HepG2 (cell line): ENCODE measurements at regions not wholly inside any gene's neighbourhood (a gene's known extent, or its start where the extent isn't known, plus 50 kb on each side); places are given as distances from the start of the nearest gene placed in this dataset.

Source experiments
- ADNP ChIP-seq: sonication (generic); formaldehyde crosslinking; IDR thresholded peaks from 2 replicates; pipeline ENCODE4 v1.4.0; 2020; ENCODE audit warnings: missing genetic modification reagents
- ERF ChIP-seq: IDR thresholded peaks from 2 replicates; pipeline ENCODE4 v1.6.1; 2018; ENCODE audit warnings: missing biosample characterization, missing genetic modification reagents
- FIP1L1 ChIP-seq: fragments of 200-400 bp; formaldehyde crosslinking; IDR thresholded peaks from 2 replicates; pipeline ENCODE4 v1.6.1; 2018; ENCODE audit warnings: low read depth, mild to moderate bottlenecking, low read length, moderate library complexity, borderline replicate concordance; ENCODE audit not compliant: insufficient read depth
- HNRNPK ChIP-seq: fragments of 200-400 bp; formaldehyde crosslinking; IDR thresholded peaks from 2 replicates; pipeline ENCODE4 v1.6.1; 2018; ENCODE audit warnings: low read length, low read depth, moderate library complexity, mild to moderate bottlenecking; ENCODE audit not compliant: poor library complexity, severe bottlenecking
- NCOR1 ChIP-seq: fragments of 200-600 bp; sonication (generic); IDR thresholded peaks from 2 replicates; pipeline ENCODE4 v1.7.0; 2017; ENCODE audit warnings: antibody characterized with exemption, low read length, borderline replicate concordance
- PPARG ChIP-seq: conservative IDR thresholded peaks from 2 replicates; pipeline ENCODE4 v1.6.1; 2016; ENCODE audit warnings: missing biosample characterization, missing genetic modification reagents
- SRSF9 ChIP-seq: fragments of 200-400 bp; formaldehyde crosslinking; IDR thresholded peaks from 2 replicates; pipeline ENCODE4 v1.6.1; 2018; ENCODE audit warnings: borderline replicate concordance, mild to moderate bottlenecking, low read depth, low read length; ENCODE audit not compliant: insufficient read depth, poor library complexity, severe bottlenecking
- ZNF253 ChIP-seq: sonication (generic); formaldehyde crosslinking; IDR thresholded peaks from 2 replicates; pipeline ENCODE4 v1.8.0; 2022; ENCODE audit warnings: mild to moderate bottlenecking, missing genetic modification reagents, borderline replicate concordance
- ZNF841 ChIP-seq: sonication (generic); formaldehyde crosslinking; IDR thresholded peaks from 2 replicates; pipeline ENCODE4 v1.8.1; 2023; ENCODE audit warnings: missing genetic modification reagents, borderline replicate concordance
- ZNF850 ChIP-seq: sonication (generic); formaldehyde crosslinking; conservative IDR thresholded peaks from 2 replicates; pipeline ENCODE4 v1.9.0; 2021; ENCODE audit warnings: mild to moderate bottlenecking, missing genetic modification reagents
- ZSCAN21 ChIP-seq: sonication (generic); formaldehyde crosslinking; IDR thresholded peaks from 2 replicates; pipeline ENCODE4 v1.8.0; 2022; ENCODE audit warnings: mild to moderate bottlenecking, missing genetic modification reagents, moderate library complexity, borderline replicate concordance
- TF ChIP-seq, protein P1 (sequence below): IDR thresholded peaks from 2 replicates; pipeline ENCODE4 v1.6.1; 2012; ENCODE audit warnings: low read length, improper control_type of control experiment
- TF ChIP-seq, protein P2 (sequence below): sonication (generic); formaldehyde crosslinking; conservative IDR thresholded peaks from 2 replicates; pipeline ENCODE4 v1.4.0; 2020; ENCODE audit warnings: missing genetic modification reagents
- TF ChIP-seq, protein P3 (sequence below): sonication (generic); formaldehyde crosslinking; IDR thresholded peaks from 2 replicates; pipeline ENCODE4 v1.4.0; 2020; ENCODE audit warnings: missing genetic modification reagents, borderline replicate concordance
- TF ChIP-seq, protein P4 (sequence below): sonication (generic); formaldehyde crosslinking; IDR thresholded peaks from 2 replicates; pipeline ENCODE4 v1.5.0; 2020; ENCODE audit warnings: mild to moderate bottlenecking, missing genetic modification reagents, borderline replicate concordance
- TF ChIP-seq, protein P5 (sequence below): sonication (generic); formaldehyde crosslinking; IDR thresholded peaks from 2 replicates; pipeline ENCODE4 v1.5.1; 2020; ENCODE audit warnings: missing genetic modification reagents, mild to moderate bottlenecking, borderline replicate concordance

DNA sequence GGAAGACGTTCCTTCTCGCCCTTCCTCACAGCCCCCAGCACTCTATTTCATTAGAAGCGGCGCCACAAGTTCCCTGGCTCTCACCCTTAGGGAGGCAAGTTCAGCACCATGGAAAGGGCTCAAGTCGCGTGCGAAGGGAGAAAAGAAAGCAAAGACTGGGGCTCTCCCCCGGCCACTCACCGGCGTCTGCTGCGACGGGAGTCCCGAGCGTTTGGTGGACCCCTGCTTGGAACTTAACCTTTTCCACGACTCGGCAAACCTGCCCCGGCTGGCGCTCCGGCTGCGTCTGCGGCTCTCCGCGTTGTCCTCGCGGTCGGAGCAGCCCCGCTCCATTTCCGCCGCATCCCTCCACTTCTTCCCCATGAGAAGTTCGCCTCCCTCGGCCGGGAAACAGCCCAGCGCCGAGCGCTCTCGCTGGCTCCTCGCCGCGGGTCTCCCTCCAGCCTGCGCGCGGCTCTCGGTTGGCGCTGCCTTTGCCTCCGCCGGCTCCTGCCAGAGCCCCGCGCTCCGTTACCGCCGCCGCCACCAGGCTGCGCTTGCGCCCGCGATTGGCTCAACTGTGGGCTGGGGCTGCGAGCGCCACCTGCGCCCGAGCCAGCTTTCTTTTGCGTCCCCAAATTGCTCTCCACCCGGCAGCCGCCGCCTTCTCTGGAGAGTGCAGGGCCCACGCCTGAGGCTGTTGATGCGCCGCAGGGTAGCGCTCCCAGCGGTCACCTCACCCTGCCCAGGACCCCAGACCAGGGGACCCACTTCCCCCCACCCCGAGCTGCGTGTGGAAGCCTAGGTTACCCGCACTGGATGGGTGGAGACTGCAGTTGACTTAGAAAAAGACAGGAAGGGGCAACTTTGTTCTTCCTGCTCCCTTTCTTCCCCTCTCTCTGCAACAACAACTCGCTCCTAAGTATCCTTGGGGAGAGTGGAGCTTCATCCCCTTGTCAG lies 321.6 kb downstream of the CEMIP2 start (continued):
- TF ChIP-seq, protein P1, sequence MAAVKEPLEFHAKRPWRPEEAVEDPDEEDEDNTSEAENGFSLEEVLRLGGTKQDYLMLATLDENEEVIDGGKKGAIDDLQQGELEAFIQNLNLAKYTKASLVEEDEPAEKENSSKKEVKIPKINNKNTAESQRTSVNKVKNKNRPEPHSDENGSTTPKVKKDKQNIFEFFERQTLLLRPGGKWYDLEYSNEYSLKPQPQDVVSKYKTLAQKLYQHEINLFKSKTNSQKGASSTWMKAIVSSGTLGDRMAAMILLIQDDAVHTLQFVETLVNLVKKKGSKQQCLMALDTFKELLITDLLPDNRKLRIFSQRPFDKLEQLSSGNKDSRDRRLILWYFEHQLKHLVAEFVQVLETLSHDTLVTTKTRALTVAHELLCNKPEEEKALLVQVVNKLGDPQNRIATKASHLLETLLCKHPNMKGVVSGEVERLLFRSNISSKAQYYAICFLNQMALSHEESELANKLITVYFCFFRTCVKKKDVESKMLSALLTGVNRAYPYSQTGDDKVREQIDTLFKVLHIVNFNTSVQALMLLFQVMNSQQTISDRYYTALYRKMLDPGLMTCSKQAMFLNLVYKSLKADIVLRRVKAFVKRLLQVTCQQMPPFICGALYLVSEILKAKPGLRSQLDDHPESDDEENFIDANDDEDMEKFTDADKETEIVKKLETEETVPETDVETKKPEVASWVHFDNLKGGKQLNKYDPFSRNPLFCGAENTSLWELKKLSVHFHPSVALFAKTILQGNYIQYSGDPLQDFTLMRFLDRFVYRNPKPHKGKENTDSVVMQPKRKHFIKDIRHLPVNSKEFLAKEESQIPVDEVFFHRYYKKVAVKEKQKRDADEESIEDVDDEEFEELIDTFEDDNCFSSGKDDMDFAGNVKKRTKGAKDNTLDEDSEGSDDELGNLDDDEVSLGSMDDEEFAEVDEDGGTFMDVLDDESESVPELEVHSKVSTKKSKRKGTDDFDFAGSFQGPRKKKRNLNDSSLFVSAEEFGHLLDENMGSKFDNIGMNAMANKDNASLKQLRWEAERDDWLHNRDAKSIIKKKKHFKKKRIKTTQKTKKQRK, result no peak
- TF ChIP-seq ERF (CRISPR knock-in tag) (no peak), ZNF841 (CRISPR knock-in tag) (no peak), ZNF850 (CRISPR knock-in tag) (no peak), HNRNPK (no peak), PPARG (no peak), ZSCAN21 (CRISPR knock-in tag) (no peak), SRSF9 (no peak), ZNF253 (CRISPR knock-in tag) (no peak), NCOR1 (no peak), ADNP (CRISPR knock-in tag) (no peak), FIP1L1 (no peak)
- TF ChIP-seq, protein P2, sequence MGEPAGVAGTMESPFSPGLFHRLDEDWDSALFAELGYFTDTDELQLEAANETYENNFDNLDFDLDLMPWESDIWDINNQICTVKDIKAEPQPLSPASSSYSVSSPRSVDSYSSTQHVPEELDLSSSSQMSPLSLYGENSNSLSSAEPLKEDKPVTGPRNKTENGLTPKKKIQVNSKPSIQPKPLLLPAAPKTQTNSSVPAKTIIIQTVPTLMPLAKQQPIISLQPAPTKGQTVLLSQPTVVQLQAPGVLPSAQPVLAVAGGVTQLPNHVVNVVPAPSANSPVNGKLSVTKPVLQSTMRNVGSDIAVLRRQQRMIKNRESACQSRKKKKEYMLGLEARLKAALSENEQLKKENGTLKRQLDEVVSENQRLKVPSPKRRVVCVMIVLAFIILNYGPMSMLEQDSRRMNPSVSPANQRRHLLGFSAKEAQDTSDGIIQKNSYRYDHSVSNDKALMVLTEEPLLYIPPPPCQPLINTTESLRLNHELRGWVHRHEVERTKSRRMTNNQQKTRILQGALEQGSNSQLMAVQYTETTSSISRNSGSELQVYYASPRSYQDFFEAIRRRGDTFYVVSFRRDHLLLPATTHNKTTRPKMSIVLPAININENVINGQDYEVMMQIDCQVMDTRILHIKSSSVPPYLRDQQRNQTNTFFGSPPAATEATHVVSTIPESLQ (CRISPR knock-in tag), result no peak
- TF ChIP-seq, protein P3, sequence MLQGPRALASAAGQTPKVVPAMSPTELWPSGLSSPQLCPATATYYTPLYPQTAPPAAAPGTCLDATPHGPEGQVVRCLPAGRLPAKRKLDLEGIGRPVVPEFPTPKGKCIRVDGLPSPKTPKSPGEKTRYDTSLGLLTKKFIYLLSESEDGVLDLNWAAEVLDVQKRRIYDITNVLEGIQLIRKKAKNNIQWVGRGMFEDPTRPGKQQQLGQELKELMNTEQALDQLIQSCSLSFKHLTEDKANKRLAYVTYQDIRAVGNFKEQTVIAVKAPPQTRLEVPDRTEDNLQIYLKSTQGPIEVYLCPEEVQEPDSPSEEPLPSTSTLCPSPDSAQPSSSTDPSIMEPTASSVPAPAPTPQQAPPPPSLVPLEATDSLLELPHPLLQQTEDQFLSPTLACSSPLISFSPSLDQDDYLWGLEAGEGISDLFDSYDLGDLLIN (CRISPR knock-in tag), result no peak
- TF ChIP-seq, protein P4, sequence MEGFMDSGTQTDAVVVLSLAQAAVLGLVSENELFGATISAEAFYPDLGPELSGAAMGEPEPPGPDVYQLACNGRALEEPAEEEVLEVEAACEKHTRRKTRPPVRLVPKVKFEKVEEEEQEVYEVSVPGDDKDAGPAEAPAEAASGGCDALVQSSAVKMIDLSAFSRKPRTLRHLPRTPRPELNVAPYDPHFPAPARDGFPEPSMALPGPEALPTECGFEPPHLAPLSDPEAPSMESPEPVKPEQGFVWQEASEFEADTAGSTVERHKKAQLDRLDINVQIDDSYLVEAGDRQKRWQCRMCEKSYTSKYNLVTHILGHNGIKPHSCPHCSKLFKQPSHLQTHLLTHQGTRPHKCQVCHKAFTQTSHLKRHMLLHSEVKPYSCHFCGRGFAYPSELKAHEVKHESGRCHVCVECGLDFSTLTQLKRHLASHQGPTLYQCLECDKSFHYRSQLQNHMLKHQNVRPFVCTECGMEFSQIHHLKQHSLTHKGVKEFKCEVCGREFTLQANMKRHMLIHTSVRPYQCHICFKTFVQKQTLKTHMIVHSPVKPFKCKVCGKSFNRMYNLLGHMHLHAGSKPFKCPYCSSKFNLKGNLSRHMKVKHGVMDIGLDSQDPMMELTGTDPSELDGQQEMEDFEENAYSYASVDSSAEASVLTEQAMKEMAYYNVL (CRISPR knock-in tag), result no peak
- TF ChIP-seq, protein P5, sequence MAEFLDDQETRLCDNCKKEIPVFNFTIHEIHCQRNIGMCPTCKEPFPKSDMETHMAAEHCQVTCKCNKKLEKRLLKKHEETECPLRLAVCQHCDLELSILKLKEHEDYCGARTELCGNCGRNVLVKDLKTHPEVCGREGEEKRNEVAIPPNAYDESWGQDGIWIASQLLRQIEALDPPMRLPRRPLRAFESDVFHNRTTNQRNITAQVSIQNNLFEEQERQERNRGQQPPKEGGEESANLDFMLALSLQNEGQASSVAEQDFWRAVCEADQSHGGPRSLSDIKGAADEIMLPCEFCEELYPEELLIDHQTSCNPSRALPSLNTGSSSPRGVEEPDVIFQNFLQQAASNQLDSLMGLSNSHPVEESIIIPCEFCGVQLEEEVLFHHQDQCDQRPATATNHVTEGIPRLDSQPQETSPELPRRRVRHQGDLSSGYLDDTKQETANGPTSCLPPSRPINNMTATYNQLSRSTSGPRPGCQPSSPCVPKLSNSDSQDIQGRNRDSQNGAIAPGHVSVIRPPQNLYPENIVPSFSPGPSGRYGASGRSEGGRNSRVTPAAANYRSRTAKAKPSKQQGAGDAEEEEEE, result no peak
